GM12872 (cell line): ENCODE measurements at regions not wholly inside any gene's neighbourhood (a gene's known extent, or its start where the extent isn't known, plus 50 kb on each side); places are given as distances from the start of the nearest gene placed in this dataset.

ENCODE experiments used
- TF ChIP-seq, protein P1 (sequence below): IDR thresholded peaks from 3 replicates; pipeline ENCODE4 v1.5.1; 2011; ENCODE audit warnings: low read depth, mild to moderate bottlenecking, low read length, moderate library complexity; ENCODE audit not compliant: insufficient read depth

DNA sequence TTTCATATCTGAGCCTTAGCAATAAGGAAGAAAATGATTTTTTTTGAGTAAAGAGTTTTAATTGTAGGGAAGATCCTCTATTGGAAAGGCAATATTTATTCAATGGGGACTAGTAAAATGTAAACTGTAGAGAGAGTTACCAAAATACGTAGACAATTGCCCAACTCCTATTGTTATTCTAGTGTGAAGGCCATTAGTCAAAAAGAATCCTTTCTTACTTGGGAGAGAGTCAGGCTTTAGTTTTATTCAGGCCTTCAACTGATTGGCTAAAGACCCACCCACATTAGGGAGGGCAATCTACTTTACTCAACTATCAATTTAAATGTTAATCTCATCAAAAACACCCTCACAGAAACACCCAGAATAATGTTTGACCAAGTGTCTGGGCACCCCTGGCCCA is 485.8 kb upstream of the ATXN7L3B start:
- TF ChIP-seq, protein P1, sequence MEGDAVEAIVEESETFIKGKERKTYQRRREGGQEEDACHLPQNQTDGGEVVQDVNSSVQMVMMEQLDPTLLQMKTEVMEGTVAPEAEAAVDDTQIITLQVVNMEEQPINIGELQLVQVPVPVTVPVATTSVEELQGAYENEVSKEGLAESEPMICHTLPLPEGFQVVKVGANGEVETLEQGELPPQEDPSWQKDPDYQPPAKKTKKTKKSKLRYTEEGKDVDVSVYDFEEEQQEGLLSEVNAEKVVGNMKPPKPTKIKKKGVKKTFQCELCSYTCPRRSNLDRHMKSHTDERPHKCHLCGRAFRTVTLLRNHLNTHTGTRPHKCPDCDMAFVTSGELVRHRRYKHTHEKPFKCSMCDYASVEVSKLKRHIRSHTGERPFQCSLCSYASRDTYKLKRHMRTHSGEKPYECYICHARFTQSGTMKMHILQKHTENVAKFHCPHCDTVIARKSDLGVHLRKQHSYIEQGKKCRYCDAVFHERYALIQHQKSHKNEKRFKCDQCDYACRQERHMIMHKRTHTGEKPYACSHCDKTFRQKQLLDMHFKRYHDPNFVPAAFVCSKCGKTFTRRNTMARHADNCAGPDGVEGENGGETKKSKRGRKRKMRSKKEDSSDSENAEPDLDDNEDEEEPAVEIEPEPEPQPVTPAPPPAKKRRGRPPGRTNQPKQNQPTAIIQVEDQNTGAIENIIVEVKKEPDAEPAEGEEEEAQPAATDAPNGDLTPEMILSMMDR = no peak

DNA sequence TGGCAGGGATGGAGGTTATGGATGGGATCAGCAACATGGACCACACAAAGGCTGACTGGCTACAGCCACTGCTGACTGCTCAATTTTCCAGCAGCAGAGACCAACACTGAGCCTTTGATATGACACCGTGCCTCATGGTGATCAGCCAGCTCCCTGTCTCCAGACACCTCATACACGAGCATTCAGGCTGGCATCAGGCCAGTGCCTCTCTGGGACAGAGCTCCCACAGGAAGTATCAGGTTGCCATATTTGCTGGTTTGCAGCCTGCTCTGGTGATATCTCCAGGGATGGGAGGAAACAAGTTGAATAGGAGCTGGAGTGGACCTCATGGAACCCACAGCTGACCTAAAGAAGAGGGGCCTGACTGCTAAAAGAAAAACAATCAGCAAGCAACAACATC is 471.2 kb upstream of the ATXN7L3B start:
- TF ChIP-seq, protein P1 = no peak

DNA sequence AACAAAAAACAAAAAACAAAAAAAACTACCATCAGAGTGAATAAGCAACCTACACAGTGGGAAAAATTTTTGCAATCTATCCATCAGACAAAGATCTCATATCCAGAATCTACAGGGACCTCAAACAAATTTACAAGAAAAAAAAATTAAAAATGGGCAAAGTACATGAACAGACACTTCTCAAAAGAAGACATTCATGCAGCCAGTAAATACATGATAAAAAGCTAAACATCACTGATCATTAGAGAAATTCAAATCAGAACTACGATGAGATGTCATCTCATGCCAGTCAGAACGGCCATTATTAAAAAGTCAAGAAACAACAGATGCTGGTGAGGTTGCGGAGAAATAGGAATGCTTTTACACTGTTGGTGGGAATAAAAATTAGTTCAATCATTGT is 466.5 kb upstream of the ATXN7L3B start:
- TF ChIP-seq, protein P1 = no peak

DNA sequence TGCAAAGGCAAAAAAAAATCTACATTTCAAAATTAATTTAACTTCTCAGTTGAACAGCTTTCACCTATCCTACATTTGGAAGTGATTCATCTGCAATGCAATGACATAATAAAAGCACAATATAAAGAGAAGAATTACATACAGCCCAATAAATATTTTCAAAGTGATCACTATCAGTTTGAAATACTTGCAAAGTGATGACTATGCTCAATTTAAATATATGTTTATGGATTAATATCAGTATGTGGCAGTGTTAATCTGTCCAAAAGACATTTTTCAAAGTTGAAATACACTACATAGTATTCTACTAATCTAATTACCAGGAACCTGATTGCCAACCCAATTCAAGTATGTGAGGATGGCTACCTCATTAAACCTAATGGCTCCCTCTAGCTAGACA is 460.7 kb upstream of the ATXN7L3B start:
- TF ChIP-seq, protein P1 = no peak

DNA sequence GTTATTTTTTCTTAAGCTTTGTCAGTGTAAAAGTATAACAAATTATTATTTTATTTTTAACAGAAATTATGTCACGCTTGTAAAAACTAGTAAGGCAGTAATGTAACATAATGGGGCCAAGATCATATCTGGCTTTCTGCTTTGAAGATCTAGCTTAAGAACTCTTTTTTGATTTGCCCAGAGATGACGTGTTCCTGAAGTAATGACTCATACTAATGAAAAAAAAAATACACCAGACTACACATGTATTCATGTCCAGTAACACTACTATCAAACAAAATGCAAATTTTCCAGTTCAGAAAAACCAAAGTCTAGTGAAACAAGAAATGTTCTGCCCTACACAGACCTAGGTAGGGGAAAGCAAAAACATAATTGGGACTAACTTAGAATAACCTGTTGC is 432.2 kb upstream of the ATXN7L3B start:
- TF ChIP-seq, protein P1 = no peak

DNA sequence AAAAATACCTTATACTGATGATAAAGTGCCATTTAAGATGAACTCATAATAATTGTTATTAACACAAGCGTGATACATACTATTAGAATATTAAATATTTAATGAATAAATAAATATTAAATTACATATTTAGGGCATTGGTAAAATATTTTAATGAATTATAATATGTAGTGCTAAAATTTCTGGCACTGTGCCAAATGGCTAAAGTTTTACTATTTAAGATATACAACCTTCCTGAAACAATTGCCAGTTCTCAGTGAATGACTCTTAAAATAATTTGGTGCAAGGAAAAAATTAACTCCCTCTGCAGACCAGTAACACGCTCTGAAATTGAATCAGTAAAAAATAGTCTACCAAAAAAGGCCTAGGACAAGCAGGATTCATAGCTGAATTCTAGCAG is 428.9 kb upstream of the ATXN7L3B start:
- TF ChIP-seq, protein P1 = no peak

DNA sequence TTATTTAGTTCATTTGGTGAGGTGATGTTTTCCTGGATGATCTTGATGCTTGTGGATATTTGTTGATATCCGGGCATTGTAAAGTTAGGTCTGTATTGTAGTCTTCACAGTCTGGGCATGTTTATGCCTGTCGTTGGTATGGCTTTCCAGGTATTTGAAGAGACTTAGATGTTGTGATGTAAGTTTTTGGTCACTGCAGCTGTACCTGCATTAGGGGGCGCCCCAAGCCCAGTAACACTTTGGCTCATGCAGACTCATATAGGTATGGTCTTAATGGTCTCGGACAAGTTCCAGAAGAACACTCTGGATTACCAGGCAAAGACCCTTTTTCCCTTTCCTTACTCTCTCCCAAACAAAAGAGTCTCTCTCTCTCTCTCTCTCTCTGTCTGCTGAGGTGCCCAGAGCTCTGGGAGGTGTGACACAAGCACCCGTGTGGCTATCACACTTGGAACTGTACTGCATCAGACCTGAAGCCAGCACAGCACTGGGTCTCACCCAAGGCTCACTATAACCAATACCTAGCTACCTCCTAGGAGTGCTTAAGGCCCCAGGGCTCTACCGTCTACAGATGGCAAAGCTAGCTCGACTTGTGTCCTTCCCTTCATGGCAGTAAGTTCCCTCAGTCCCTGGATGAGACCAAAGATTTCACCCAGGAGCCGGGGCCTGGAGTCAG is 425.8 kb upstream of the ATXN7L3B start:
- TF ChIP-seq, protein P1 = peak; percentile 58
